ENCODE measurements at regions not wholly inside any gene's neighbourhood (a gene's known extent, or its start where the extent isn't known, plus 50 kb on each side); places are given as distances from the start of the nearest gene placed in this dataset.

DNA sequence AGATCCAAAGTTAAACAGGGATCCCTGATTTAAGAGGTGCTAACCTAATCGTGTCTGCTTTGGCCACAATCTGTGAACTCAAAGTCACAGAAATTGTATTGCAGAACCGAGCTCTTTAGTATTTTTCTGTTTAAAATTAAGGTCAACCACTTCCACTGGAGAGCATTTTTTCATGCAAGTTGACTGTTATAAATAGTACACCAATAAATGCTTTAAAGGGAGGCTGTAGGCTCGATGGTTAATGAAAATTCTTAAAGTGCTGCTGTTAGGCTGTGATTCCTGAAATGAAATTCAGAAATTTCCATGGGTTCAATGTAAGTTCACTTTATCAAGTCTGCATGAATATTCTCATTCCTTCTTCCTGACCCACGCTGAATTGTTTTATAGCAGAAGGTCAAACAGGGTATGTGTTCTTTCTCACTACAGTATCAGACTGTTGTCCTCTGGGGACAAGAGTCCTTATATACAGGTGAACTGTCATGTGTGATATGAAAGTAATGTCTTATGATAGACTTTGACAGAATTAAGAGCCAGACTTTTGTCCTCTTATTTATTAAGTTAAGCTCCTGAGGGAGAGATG, 92.5 kb upstream of the HDGFL1 start:
- H3K4me3 Mint-ChIP-seq (ENCODE audit: unreplicated experiment) = no peak overlapping the region
- no peaks in the 10 kb centered on the region for H3K27me3 Mint-ChIP-seq (ENCODE audit: unreplicated experiment)
- H3K9me3 Mint-ChIP-seq (ENCODE audit: unreplicated experiment) = peaks cover 4% of the 10 kb centered on the region
- no peak for DNase-seq (ENCODE audit: extremely low spot score, unreplicated experiment)
- H3K36me3 Mint-ChIP-seq (ENCODE audit: unreplicated experiment) = no peaks in the 10 kb centered on the region
- TF ChIP-seq CTCF (IDR thresholded peaks at IDR 0.05) = no peak
- no peak overlapping the region for H3K27ac Mint-ChIP-seq (ENCODE audit: unreplicated experiment)
- peaks cover 13% of the 10 kb centered on the region for H3K4me1 Mint-ChIP-seq (ENCODE audit: unreplicated experiment)

DNA sequence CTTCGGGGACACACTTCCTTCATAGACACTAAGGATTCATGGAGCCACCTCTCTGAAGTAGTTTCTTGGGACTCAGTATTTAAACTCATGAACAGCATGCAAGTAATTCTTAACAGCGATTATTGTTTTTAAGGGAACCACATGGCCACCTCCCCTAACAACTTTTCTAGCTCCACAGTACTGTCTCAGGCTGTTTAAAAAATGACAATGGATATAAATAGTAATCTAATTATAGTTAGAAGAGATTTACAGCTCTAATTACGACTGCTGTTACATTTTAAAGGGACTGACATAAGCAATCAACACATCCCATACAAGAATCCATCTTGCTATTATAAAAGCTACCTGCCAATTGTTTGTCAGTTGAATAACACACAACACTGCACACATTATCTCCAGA, 72.1 kb upstream of the HDGFL1 start:
- no peak for TF ChIP-seq CTCF (IDR thresholded peaks at IDR 0.05)
- H3K9me3 Mint-ChIP-seq (ENCODE audit: unreplicated experiment) = peaks cover 6% of the 10 kb centered on the region
- H3K27me3 Mint-ChIP-seq (ENCODE audit: unreplicated experiment) = no peaks in the 10 kb centered on the region
- H3K36me3 Mint-ChIP-seq (ENCODE audit: unreplicated experiment) = no peaks in the 10 kb centered on the region
- DNase-seq (ENCODE audit: extremely low spot score, unreplicated experiment) = no peak
- no peaks in the 10 kb centered on the region for H3K4me1 Mint-ChIP-seq (ENCODE audit: unreplicated experiment)
- H3K4me3 Mint-ChIP-seq (ENCODE audit: unreplicated experiment) = no peak overlapping the region
- H3K27ac Mint-ChIP-seq (ENCODE audit: unreplicated experiment) = no peak overlapping the region

- H3K27me3 Mint-ChIP-seq (ENCODE audit: unreplicated experiment) = no peaks in the 10 kb centered on the region
- H3K9me3 Mint-ChIP-seq (ENCODE audit: unreplicated experiment) = peaks cover 4% of the 10 kb centered on the region
- no peaks in the 10 kb centered on the region for H3K4me1 Mint-ChIP-seq (ENCODE audit: unreplicated experiment)
- H3K4me3 Mint-ChIP-seq (ENCODE audit: unreplicated experiment) = no peak overlapping the region
- no peak overlapping the region for H3K27ac Mint-ChIP-seq (ENCODE audit: unreplicated experiment)
- no peaks in the 10 kb centered on the region for H3K36me3 Mint-ChIP-seq (ENCODE audit: unreplicated experiment)
- no peak for DNase-seq (ENCODE audit: extremely low spot score, unreplicated experiment)
- no peak for TF ChIP-seq CTCF (IDR thresholded peaks at IDR 0.05)
Observed at GRCh38 chr6:22499815-22500214, 69.6 kb upstream of the HDGFL1 start.

DNA sequence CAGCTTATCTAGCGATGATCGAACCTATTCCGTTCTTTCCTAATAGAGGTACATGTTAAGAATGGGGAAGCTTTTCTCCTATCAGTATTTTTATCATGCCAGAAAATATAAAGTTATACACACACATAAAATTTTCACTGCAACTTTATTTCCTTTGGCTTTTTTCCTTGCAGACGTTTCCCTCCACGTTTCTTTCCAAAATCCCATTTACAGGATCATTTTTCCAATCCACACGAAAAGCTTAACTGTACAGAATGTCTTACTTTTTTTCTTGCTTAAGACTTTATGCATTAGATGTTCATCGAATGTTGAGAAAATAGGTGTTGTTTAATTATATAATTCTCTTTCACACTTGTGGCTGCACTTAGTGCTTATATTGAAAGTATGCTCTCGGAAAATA, 62.9 kb upstream of the HDGFL1 start:
- Mint-ChIP-seq H3K9me3 (ENCODE audit: unreplicated experiment) (peaks cover 8% of the 10 kb centered on the region), H3K27ac (ENCODE audit: unreplicated experiment) (no peak overlapping the region), H3K4me3 (ENCODE audit: unreplicated experiment) (no peak overlapping the region), H3K27me3 (ENCODE audit: unreplicated experiment) (no peaks in the 10 kb centered on the region), H3K4me1 (ENCODE audit: unreplicated experiment) (no peaks in the 10 kb centered on the region), H3K36me3 (ENCODE audit: unreplicated experiment) (peaks cover 2% of the 10 kb centered on the region)
- TF ChIP-seq CTCF (IDR thresholded peaks at IDR 0.05) = no peak
- no peak for DNase-seq (ENCODE audit: extremely low spot score, unreplicated experiment)

GRCh38 chr6:22512686-22513427, 56.5 kb upstream of the HDGFL1 start:
- H3K4me3 Mint-ChIP-seq (ENCODE audit: unreplicated experiment) = no peak overlapping the region
- H3K36me3 Mint-ChIP-seq (ENCODE audit: unreplicated experiment) = no peaks in the 10 kb centered on the region
- H3K9me3 Mint-ChIP-seq (ENCODE audit: unreplicated experiment) = no peaks in the 10 kb centered on the region
- peaks cover 3% of the 10 kb centered on the region for H3K4me1 Mint-ChIP-seq (ENCODE audit: unreplicated experiment)
- H3K27ac Mint-ChIP-seq (ENCODE audit: unreplicated experiment) = no peak overlapping the region
- H3K27me3 Mint-ChIP-seq (ENCODE audit: unreplicated experiment) = no peaks in the 10 kb centered on the region
- DNase-seq (ENCODE audit: extremely low spot score, unreplicated experiment) = no peak
- no peak for TF ChIP-seq CTCF (IDR thresholded peaks at IDR 0.05)

All from osteocyte (in vitro differentiated cells).